GM21367 (cell line): ENCODE measurements at regions not wholly inside any gene's neighbourhood (a gene's known extent, or its start where the extent isn't known, plus 50 kb on each side); places are given as distances from the start of the nearest gene placed in this dataset.
A peak's percentile ranks its signal among the peaks of the same experiment; 100 is the strongest.

ENCODE experiments used
- ATAC-seq: cut with Tn5 transposase; IDR thresholded peaks from one replicate; pipeline ENCODE4 v1.9.1; 2021; ENCODE audit not compliant: unreplicated experiment

- no peak for ATAC-seq
These were observed 87.0 kb upstream of the TRPC3 start for GRCh38 chr4:122038896-122039295.

DNA sequence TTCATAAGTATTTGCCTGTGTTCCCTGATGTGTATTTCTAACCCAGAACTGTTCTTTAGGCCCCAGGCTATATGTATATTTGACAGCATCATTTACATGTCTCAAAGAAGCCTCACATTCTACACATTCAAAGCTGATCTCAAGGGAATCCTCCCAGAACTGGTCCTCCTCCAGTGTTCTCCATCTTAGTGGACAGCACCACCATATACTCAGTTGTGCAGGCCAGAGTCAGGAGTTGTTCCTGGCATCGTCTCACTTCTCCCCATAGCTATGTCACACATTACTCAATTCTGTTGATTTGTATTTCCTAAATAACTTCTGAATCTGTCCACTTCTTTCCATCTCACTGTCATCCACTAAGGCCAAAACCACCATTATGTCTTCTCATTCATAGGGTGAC, 82.8 kb upstream of the TRPC3 start:
- no peak for ATAC-seq

GRCh38 chr4:122027203-122027602, 75.3 kb upstream of the TRPC3 start:
- ATAC-seq = no peak

- ATAC-seq = no peak
These were observed 65.4 kb upstream of the TRPC3 start for GRCh38 chr4:122017296-122017695.

DNA sequence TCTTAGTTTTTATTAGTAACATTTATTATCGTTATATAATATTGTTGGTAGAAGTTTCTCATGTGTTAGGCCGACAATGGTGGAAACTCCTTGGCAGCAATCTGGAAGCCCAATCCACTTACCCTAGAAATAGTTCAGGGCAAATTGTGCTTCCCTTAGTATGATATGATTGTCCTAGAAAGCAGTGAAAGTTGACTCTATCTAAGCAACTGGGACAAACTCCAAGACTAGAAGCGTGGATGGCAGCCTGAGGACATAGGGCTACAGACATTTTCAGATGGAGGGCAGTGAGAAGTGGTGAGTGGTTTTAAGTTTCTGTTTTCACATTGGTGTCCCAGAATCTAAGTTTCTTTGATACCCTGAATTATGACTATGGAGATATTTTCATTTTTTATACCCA, 63.3 kb upstream of the TRPC3 start:
- no peak for ATAC-seq

DNA sequence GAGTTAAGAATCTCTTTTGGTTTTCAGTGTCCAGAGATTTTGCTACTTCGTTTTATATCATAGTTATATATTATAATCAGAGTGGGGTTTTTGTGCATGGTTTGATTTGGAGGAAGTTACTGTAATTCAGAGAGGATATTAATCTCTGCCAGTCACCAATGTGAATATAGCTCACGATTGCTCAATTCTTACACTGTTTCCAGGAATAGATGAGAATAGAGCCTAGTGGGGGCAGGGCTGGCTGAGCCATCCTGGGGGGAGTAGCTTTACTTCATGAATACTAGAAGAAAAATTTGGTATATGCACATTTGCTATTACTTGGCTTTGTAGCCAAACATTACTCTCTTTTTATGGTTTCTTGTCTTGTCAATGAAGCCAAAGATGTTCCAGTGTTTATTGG, 60.9 kb upstream of the TRPC3 start:
- no peak for ATAC-seq

DNA sequence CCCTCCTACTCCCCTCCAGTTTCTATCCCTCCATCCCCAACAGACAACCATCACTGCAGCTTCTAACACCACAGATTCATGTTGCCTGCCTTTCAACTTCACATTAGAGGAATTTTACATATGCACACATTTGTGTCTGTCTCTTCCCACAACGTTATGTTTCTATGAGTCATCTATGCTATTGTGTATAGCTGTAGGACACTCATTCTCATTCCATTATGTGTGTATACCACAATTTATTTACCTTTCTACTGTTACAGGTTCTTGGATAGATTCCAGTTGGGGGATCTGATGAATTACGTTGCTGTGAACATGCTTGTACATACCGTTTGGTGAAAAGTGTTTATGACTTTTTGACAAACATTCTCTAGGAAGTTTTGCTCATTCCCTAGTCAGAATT, 58.8 kb upstream of the TRPC3 start:
- no peak for ATAC-seq

- no peak for ATAC-seq
These were observed 57.7 kb upstream of the TRPC3 start for GRCh38 chr4:122009524-122009923.

DNA sequence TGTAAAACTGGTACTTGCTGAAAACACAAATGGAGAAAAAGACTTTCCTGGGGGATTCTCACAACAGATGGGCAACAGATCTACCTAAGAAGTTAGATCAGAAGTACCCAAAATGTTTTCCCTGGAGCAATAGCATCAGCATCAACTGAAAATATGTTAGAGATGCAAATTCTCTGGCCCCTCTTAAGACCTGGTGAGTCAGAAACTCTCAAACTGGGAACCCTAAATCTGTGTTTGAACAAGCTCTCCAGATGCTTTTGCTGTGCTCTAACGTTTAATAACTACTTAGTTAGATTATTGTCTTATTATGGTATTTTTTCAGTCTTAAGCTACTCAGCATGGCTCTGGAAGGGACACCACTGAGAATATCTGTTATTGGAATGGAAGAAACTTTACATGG, 55.2 kb upstream of the TRPC3 start:
- ATAC-seq = no peak

GRCh38 chr4:122005064-122005755, 53.4 kb upstream of the TRPC3 start:
- ATAC-seq = no peak

GRCh38 chr4:122003335-122003734, 51.5 kb upstream of the TRPC3 start:
- ATAC-seq = peak; percentile 79
